Bronchial epithelial cell (primary cell): ENCODE measurements at regions not wholly inside any gene's neighbourhood (a gene's known extent, or its start where the extent isn't known, plus 50 kb on each side); places are given as distances from the start of the nearest gene placed in this dataset.

Experiments
- DNase-seq: peaks from one replicate; pipeline ENCODE4 v3.0.0-alpha.2; 2010; ENCODE audit warnings: low read depth
- FAIRE-seq: peaks from 2 replicates; lab custom pipeline; 2011; peaks lifted over from hg19 to GRCh38; lab: Jason Lieb, UNC
- H3K27me3 ChIP-seq: 2 replicates; pipeline ENCODE4 v1.5.1; 2011; ENCODE audit warnings: low read length; ENCODE audit not compliant: control insufficient read depth, insufficient read depth
- H3K36me3 ChIP-seq: 2 replicates; pipeline ENCODE4 v1.5.1; 2011; ENCODE audit warnings: low read length; ENCODE audit not compliant: control insufficient read depth, insufficient read depth
- H3K4me3 ChIP-seq: 2 replicates; pipeline ENCODE4 v1.5.1; 2011; ENCODE audit warnings: mild to moderate bottlenecking, low read depth, low read length, control low read depth
- TF ChIP-seq, protein P1 (sequence below): IDR thresholded peaks from 2 replicates; pipeline ENCODE4 v1.5.1; 2011; ENCODE audit warnings: mild to moderate bottlenecking, moderate library complexity, low read length, control low read depth, inconsistent platforms; ENCODE audit not compliant: insufficient read depth, severe bottlenecking

DNA sequence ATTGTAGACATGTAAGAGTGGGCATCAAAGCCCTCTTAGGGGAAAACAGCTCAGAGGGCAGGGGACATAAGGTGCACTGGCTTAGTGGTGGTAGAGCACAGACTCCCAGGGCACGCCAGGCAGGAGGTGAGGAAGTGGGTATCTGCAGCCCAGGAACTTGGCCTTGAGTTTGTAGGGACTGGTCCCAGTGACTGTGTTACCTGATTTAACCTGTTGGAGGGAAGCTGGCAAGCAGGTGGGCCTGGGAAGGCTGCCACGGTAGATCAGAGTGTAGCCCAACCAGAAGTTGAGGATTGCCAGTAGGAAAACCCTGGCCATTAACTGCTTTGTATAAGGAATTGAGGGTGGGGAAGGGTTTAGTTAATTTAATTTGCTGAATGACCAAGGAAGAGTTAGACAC lies 417.5 kb upstream of the C2CD4B start:
- DNase-seq (no peak), FAIRE-seq (no peak)
- no peaks in the 10 kb centered on the region for H3K36me3 ChIP-seq
- H3K27me3 ChIP-seq = peaks cover 5% of the 10 kb centered on the region
- H3K4me3 ChIP-seq = no peak overlapping the region
- TF ChIP-seq, protein P1, sequence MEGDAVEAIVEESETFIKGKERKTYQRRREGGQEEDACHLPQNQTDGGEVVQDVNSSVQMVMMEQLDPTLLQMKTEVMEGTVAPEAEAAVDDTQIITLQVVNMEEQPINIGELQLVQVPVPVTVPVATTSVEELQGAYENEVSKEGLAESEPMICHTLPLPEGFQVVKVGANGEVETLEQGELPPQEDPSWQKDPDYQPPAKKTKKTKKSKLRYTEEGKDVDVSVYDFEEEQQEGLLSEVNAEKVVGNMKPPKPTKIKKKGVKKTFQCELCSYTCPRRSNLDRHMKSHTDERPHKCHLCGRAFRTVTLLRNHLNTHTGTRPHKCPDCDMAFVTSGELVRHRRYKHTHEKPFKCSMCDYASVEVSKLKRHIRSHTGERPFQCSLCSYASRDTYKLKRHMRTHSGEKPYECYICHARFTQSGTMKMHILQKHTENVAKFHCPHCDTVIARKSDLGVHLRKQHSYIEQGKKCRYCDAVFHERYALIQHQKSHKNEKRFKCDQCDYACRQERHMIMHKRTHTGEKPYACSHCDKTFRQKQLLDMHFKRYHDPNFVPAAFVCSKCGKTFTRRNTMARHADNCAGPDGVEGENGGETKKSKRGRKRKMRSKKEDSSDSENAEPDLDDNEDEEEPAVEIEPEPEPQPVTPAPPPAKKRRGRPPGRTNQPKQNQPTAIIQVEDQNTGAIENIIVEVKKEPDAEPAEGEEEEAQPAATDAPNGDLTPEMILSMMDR = no peak

DNA sequence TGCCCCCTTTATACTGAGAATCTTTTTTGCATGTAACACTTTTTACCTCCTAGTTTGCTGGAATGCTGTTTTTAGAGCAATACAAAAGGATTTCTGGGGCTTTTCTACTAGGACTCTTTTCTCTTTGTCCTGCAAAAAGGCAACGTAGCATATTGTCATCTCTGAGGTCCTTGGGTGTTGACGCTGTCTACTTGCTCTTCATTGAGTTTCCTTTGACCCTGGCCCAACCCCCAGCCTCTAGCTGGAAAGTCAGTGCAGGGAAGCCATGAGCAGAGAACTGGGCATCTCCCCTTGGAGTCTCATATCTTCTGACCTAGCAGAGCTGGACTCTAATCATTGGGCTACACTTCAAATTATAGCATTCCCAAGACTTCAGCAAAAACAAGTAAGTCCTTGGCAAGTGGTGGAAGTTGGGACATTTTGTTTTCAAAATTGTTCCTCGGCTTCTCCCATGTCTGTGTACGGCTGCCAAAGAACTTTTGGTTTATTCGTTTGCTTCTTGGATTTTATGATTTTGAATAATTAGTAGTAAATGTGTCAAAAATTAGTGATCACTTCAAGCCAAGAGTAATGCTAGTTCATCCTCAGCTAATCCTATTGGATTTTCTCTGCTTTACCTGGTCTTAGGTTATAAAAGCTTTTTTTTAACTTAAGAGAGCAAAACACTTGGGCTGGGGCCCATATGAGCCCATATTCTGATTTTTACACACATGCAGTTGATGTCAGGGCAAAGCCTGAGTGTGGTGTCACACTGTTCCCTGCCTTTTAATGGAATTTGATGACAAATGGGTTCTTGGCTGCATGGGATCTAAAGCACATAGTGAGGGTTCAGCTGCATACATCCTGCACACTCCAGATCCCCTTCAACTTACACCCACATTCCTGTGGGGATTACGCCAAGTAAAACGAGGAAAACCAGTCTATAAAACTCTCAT lies 419.5 kb upstream of the C2CD4B start:
- H3K4me3 ChIP-seq = no peak overlapping the region
- TF ChIP-seq, protein P1 = no peak
- no peak for FAIRE-seq
- H3K27me3 ChIP-seq = peaks cover 5% of the 10 kb centered on the region
- no peak for DNase-seq
- no peaks in the 10 kb centered on the region for H3K36me3 ChIP-seq

DNA sequence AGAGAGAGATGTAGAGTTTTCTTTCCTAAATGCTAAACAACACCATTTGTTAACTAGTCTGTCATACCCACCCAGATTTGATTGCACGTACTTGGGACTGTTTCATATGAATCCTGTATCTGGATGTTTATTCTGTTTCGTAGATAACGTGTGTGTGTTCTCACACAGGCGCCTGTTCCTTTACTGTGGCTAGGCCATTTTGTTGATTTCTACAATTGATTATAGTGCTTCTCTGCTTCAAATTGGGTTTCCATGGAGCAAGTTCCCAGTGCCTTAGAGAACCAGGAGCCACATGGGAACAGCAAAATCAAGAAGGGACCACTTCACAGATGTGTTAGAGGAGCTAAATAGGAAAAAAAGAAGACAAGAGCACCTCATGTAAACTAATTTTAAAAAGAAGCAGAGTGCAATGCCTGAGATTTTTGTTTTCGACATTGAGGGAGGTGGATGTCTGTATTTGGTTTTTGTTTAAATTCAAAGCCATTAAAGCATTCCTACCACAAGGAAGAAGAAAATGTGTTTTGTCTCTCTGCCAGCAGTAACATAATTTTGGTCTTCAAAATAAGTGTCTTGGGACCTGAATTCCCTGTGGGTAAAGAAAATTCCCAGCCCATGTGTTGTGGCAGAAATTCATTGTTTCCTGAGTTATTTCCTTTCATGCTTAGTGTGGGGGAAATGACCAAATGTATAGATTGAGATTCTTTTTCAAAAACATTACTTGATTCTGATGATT lies 424.0 kb upstream of the C2CD4B start:
- TF ChIP-seq, protein P1 = no peak
- FAIRE-seq = no peak
- no peak overlapping the region for H3K4me3 ChIP-seq
- peaks cover 4% of the 10 kb centered on the region for H3K27me3 ChIP-seq
- no peak for DNase-seq
- H3K36me3 ChIP-seq = no peaks in the 10 kb centered on the region

DNA sequence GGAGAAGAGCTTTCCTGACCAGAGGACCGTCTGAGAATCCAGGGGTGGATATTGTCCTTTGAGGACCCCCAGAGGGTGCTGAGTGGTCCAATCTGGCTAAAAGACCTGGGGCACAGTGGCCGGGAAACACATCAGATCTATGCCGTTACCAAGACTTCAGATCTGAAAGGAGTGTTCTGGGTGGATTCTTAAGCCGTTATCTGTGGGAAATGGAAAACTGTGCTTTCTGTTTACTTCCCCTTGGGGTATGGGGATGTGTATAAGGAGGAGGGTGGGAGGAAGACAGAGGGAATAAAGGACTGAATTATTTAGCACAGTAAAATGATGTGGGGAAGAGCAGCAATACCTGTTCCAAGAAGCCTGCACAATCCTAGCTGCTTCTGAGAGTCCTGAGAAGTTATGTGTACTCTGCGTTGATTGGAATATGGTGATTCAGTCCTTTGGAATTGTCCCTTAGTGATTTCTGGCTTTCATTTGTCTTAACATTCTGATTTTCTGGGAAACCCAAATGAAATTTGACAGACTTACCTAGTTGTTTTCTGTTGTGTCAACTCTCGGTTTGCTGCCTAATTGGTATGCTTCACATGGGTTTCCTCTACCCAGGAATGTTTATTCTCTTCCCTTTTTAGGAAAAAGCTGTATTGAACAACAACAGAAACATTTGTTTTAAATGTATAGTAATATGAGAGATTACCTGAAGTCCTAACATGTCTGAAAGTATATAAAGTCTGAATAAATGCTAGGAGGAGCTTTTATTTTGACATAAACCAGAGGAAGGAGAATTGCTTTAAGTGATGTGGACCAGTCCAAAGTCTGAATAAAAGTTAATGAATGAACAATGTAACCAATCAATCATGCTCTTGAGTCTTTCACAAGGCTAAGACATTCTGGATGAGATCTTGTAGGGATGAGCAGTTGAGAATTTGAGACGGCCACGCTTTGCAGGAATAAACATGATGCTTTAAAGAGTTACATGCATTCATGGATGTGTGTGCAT lies 427.1 kb upstream of the C2CD4B start:
- no peak for DNase-seq
- TF ChIP-seq, protein P1 = no peak
- Histone ChIP-seq H3K27me3 (peaks cover 4% of the 10 kb centered on the region), H3K36me3 (no peaks in the 10 kb centered on the region), H3K4me3 (no peak overlapping the region)
- no peak for FAIRE-seq

DNA sequence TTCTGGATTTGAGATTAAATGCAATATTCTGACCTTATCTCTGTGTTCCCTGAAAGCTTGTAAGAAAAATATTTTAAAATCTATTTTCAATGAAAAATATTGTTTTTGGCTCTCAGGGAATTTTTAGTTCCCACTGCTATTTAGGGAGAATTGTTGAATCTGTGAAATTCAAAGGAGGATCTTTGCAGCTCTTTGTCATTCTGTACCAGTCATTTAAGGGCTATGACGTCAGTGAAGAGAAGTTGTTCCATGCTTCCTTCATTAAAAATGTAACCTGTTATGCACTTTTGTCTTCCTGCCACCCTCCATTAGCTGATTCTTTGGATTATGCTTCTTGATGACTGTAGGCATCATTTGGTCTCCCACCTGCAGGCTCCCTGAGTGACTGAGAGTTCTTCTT lies 427.8 kb upstream of the C2CD4B start:
- FAIRE-seq (no peak), DNase-seq (no peak)
- Histone ChIP-seq H3K4me3 (no peak overlapping the region), H3K36me3 (no peaks in the 10 kb centered on the region), H3K27me3 (peaks cover 4% of the 10 kb centered on the region)
- TF ChIP-seq, protein P1 = no peak
